GM10248 (cell line): ENCODE measurements at regions not wholly inside any gene's neighbourhood (a gene's known extent, or its start where the extent isn't known, plus 50 kb on each side); places are given as distances from the start of the nearest gene placed in this dataset.

ENCODE experiments used
- CTCF ChIA-PET: fragments of 300-600 bp; sonication (Branson Sonifier 250); formaldehyde crosslinking; extraction: SDS; loops from one replicate; lab custom pipeline; 2021; ENCODE audit warnings: antibody characterized with exemption; lab: Yijun Ruan, JAX
- POLR2A ChIA-PET: fragments of 350-650 bp; sonication (Branson Sonifier 250); formaldehyde crosslinking; extraction: SDS; loops from one replicate; lab custom pipeline; 2020; ENCODE audit warnings: antibody characterized with exemption; lab: Yijun Ruan, JAX
- DNase-seq: peaks from one replicate; pipeline ENCODE4 v3.0.0; 2012; ENCODE audit errors: extremely low spot score
- TF ChIP-seq, protein P1 (sequence below): IDR thresholded peaks from 2 replicates; pipeline ENCODE4 v1.5.1; 2012; ENCODE audit warnings: mild to moderate bottlenecking, low read depth; ENCODE audit errors: extremely low read depth, missing control alignments, control extremely low read depth

DNA sequence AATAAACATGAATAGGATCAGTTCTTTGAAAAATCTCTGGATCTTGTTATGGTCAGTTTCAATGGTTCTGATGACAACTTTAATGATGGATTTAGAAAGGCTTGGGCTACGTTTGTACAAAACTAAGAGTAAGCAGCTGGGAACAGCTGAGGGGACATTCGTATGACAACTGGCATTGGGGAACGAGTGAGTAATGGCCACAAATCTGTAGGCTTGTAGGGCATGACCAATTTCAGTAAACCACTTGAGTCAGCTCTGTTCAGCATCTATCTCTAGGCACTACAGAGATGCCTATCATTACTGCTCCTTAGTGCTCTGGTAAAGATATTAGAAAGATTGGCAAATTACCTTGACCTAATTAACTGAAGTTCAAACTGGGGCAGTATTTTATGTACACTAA is 1375.6 kb downstream of the EPHA7 start:
- POLR2A ChIA-PET: no interaction called here
- TF ChIP-seq, protein P1, sequence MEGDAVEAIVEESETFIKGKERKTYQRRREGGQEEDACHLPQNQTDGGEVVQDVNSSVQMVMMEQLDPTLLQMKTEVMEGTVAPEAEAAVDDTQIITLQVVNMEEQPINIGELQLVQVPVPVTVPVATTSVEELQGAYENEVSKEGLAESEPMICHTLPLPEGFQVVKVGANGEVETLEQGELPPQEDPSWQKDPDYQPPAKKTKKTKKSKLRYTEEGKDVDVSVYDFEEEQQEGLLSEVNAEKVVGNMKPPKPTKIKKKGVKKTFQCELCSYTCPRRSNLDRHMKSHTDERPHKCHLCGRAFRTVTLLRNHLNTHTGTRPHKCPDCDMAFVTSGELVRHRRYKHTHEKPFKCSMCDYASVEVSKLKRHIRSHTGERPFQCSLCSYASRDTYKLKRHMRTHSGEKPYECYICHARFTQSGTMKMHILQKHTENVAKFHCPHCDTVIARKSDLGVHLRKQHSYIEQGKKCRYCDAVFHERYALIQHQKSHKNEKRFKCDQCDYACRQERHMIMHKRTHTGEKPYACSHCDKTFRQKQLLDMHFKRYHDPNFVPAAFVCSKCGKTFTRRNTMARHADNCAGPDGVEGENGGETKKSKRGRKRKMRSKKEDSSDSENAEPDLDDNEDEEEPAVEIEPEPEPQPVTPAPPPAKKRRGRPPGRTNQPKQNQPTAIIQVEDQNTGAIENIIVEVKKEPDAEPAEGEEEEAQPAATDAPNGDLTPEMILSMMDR: no peak
- DNase-seq: no peak
- CTCF ChIA-PET: no interaction called here

DNA sequence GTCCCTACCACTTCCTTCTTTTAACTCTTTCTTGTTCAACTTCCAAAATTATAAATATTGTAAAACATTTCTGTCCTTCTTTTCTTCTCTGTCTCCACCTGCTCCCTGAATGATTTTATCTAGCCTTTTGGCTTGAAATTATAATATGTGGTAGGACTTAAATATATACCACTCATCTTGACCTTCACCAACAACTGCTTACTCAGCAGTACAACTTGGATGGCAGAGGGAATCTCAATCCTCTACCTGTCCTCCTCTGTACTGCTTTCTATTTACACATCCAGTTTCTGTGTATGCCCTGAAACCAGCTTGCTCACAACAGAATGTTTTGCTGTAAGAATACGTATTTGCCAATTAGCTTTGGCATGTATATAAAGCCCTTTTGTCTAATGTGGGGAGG is 1392.5 kb downstream of the EPHA7 start:
- TF ChIP-seq, protein P1: no peak
- CTCF ChIA-PET: no interaction called here
- DNase-seq: no peak
- POLR2A ChIA-PET: no interaction called here

DNA sequence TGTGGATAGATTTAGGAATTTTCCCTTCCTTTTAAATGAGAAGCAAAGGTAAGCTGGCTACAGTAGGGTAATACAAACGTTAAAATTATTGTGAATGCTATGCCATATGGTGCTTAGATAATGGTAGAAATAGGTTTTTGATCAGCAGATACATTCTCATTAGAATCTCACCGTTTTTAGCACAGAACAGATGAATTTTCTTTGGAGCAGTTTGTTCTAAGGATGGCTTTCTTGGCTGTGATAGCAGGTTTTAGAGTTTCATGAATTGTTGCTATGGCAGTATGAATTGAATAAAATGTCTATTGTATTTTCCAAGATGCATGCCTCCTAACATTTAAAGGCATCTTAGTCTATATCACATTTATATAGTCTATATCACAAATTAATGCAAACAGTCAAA is 1394.5 kb downstream of the EPHA7 start:
- ChIA-PET POLR2A (no interaction called here), CTCF (no interaction called here)
- no peak for DNase-seq
- TF ChIP-seq, protein P1: no peak

- POLR2A ChIA-PET: no interaction called here
- DNase-seq: no peak
- TF ChIP-seq, protein P1: no peak
- CTCF ChIA-PET: interaction anchor here (1.4 kb wide), 1 partner anchor 26 kb away, joined by 4 read pairs; no protein-coding TSS in a partner anchor
Measured at GRCh38 chr6:92024110-92024509, 1395.2 kb downstream of the EPHA7 start.

- CTCF ChIA-PET: interaction anchor here (1.4 kb wide), 1 partner anchor 26 kb away, joined by 4 read pairs; no protein-coding TSS in a partner anchor
- POLR2A ChIA-PET: no interaction called here
- TF ChIP-seq, protein P1: no peak
- DNase-seq: no peak
Measured at GRCh38 chr6:92023410-92023966, 1395.9 kb downstream of the EPHA7 start.

DNA sequence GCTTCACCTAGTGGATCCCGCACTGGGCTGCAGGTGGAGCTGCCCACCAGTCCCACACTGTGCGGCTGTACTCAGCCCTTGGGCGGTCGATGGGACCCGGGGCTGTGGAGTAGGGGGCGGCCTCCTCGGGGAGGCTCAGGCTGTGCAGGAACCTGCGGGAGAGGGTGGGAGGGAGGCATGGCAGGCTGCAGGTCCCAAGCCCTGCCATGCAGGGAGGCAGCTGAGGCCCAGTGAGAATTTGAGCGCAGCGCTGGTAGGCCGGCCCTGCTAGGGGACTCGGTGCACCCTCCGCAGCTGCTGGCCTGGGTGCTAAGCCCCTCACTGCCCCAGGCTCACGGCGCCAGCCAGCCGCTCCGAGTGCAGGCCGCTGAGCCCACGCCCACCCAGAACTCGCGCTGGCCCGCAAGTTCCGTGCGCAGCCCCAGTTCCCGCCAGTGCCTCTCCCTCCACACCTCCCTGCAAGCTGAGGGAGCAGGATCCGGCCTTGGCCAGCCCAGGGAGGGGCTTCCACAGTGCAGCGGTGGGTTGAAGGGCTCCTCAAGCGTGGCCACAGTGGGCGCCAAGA is 1407.6 kb downstream of the EPHA7 start:
- no peak for DNase-seq
- TF ChIP-seq, protein P1: no peak
- ChIA-PET POLR2A (no interaction called here), CTCF (interaction anchor here (0.8 kb wide), 1 partner anchor 32 kb away, joined by 3 read pairs; no protein-coding TSS in a partner anchor)
